ENCODE measurements at regions not wholly inside any gene's neighbourhood (a gene's known extent, or its start where the extent isn't known, plus 50 kb on each side); places are given as distances from the start of the nearest gene placed in this dataset.

- Histone ChIP-seq H3K27ac (replicated peaks in 1 of 4) (no peak overlapping the region), H3K9me3 (peaks cover 0 to 4% (median 0%) of the 10 kb centered on the region in 4 donors), H3K4me3 (no peak overlapping the region), H3K4me1 (no peaks in the 10 kb centered on the region), H3K36me3 (no peaks in the 10 kb centered on the region), H3K27me3 (no peaks in the 10 kb centered on the region)
- WGBS, result 84% methylated on average over 2 of the region's 2 CpGs
- no peak for DNase-seq (ENCODE audit: extremely low spot score)
- TF ChIP-seq POLR2AphosphoS5 (IDR thresholded peaks at IDR 0.05) (no peak), POLR2A (IDR thresholded peaks at IDR 0.05; ENCODE audit: low read depth) (no peak), EP300 (IDR thresholded peaks at IDR 0.05) (no peak), CTCF (IDR thresholded peaks at IDR 0.05) (no peak)
- intact Hi-C loops (cut with DNase I), result no loop called here
Measured at GRCh38 chr4:11120435-11120834, 308.3 kb downstream of the HS3ST1 start.

GRCh38 chr4:11119474-11119873, 309.2 kb downstream of the HS3ST1 start:
- Histone ChIP-seq H3K36me3 (no peaks in the 10 kb centered on the region), H3K27ac (replicated peaks in 1 of 4) (no peak overlapping the region), H3K4me3 (no peak overlapping the region), H3K9me3 (peaks cover 0 to 4% (median 0%) of the 10 kb centered on the region in 4 donors), H3K4me1 (no peaks in the 10 kb centered on the region), H3K27me3 (no peaks in the 10 kb centered on the region)
- intact Hi-C loops (cut with DNase I), result no loop called here
- DNase-seq (ENCODE audit: extremely low spot score), result no peak
- TF ChIP-seq CTCF (IDR thresholded peaks at IDR 0.05) (no peak), POLR2A (IDR thresholded peaks at IDR 0.05; ENCODE audit: low read depth) (no peak), EP300 (IDR thresholded peaks at IDR 0.05) (no peak), POLR2AphosphoS5 (IDR thresholded peaks at IDR 0.05) (no peak)
- 73% methylated on average over 1 of the region's 1 CpG for WGBS

- Histone ChIP-seq H3K9me3 (peaks cover 0 to 4% (median 0%) of the 10 kb centered on the region in 4 donors), H3K4me1 (no peaks in the 10 kb centered on the region), H3K27me3 (no peaks in the 10 kb centered on the region), H3K36me3 (no peaks in the 10 kb centered on the region), H3K4me3 (no peak overlapping the region), H3K27ac (replicated peaks in 1 of 4) (no peak overlapping the region)
- DNase-seq (ENCODE audit: extremely low spot score), result no peak
- TF ChIP-seq POLR2A (IDR thresholded peaks at IDR 0.05; ENCODE audit: low read depth) (no peak), EP300 (IDR thresholded peaks at IDR 0.05) (no peak), CTCF (IDR thresholded peaks at IDR 0.05) (no peak), POLR2AphosphoS5 (IDR thresholded peaks at IDR 0.05) (no peak)
- 92% methylated on average over 2 of the region's 2 CpGs for WGBS
- intact Hi-C loops (cut with DNase I), result no loop called here
Measured at GRCh38 chr4:11118513-11118912, 310.2 kb downstream of the HS3ST1 start.

- no peaks in the 10 kb centered on the region for H3K27me3 ChIP-seq
- no peak for TF ChIP-seq CTCF (IDR thresholded peaks at IDR 0.05)
- no peak for TF ChIP-seq POLR2A (IDR thresholded peaks at IDR 0.05; ENCODE audit: low read depth)
- no peak for TF ChIP-seq POLR2AphosphoS5 (IDR thresholded peaks at IDR 0.05)
- TF ChIP-seq EP300 (IDR thresholded peaks at IDR 0.05), result no peak
- no peak overlapping the region for H3K27ac ChIP-seq (replicated peaks in 1 of 4)
- H3K4me3 ChIP-seq, result no peak overlapping the region
- H3K4me1 ChIP-seq, result no peaks in the 10 kb centered on the region
- H3K9me3 ChIP-seq, result no peaks in the 10 kb centered on the region
- DNase-seq (ENCODE audit: extremely low spot score), result no peak
- intact Hi-C loops (cut with DNase I), result no loop called here
- H3K36me3 ChIP-seq, result no peaks in the 10 kb centered on the region
- WGBS, result 56% methylated on average over 8 of the region's 8 CpGs
Measured at GRCh38 chr4:11116940-11117339, 311.8 kb downstream of the HS3ST1 start.

GRCh38 chr4:11111876-11112275, 316.8 kb downstream of the HS3ST1 start:
- Histone ChIP-seq H3K4me3 (no peak overlapping the region), H3K9me3 (no peaks in the 10 kb centered on the region), H3K36me3 (no peaks in the 10 kb centered on the region), H3K27ac (replicated peaks in 1 of 4) (no peak overlapping the region), H3K4me1 (no peaks in the 10 kb centered on the region), H3K27me3 (no peaks in the 10 kb centered on the region)
- intact Hi-C loops (cut with DNase I), result no loop called here
- WGBS, result 50% methylated on average over 2 of the region's 2 CpGs
- no peak for TF ChIP-seq POLR2AphosphoS5 (IDR thresholded peaks at IDR 0.05)
- TF ChIP-seq CTCF (IDR thresholded peaks at IDR 0.05), result no peak
- TF ChIP-seq EP300 (IDR thresholded peaks at IDR 0.05), result no peak
- no peak for TF ChIP-seq POLR2A (IDR thresholded peaks at IDR 0.05; ENCODE audit: low read depth)
- DNase-seq (ENCODE audit: extremely low spot score), result no peak
